Astrocyte (in vitro differentiated cells and primary cell): ENCODE measurements at regions not wholly inside any gene's neighbourhood (a gene's known extent, or its start where the extent isn't known, plus 50 kb on each side); places are given as distances from the start of the nearest gene placed in this dataset.

ENCODE experiments used
- EZH2 ChIP-seq: IDR thresholded peaks from 2 replicates; pipeline ENCODE4 v1.6.1; 2012; ENCODE audit warnings: mild to moderate bottlenecking, low read length, inconsistent platforms; ENCODE audit not compliant: insufficient read depth
- TF ChIP-seq, protein P1 (sequence below): IDR thresholded peaks from 2 replicates; pipeline ENCODE4 v1.5.1; 2011; ENCODE audit warnings: low read depth, mild to moderate bottlenecking, inconsistent platforms, low read length, moderate library complexity; ENCODE audit not compliant: insufficient read depth

DNA sequence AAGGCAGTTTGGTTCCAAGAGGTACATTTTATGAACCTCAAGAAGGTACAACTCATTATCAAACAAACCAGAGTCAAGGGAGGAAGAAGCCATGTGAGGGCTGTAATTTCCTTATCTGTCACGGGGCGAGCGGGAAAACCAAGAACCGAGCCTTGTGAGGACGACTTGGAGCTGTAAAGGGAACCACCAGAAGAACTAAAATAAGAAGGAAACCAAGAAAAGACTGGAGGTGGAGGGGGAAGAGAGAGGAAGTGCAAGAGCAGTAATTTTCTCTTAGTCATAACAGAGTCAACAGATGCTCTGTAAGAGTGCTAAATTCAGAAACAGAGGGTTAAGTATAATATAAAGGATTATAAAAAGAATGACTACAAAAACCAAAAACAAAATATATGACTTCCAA lies 127.1 kb downstream of the DIRAS2 start:
- TF ChIP-seq, protein P1, sequence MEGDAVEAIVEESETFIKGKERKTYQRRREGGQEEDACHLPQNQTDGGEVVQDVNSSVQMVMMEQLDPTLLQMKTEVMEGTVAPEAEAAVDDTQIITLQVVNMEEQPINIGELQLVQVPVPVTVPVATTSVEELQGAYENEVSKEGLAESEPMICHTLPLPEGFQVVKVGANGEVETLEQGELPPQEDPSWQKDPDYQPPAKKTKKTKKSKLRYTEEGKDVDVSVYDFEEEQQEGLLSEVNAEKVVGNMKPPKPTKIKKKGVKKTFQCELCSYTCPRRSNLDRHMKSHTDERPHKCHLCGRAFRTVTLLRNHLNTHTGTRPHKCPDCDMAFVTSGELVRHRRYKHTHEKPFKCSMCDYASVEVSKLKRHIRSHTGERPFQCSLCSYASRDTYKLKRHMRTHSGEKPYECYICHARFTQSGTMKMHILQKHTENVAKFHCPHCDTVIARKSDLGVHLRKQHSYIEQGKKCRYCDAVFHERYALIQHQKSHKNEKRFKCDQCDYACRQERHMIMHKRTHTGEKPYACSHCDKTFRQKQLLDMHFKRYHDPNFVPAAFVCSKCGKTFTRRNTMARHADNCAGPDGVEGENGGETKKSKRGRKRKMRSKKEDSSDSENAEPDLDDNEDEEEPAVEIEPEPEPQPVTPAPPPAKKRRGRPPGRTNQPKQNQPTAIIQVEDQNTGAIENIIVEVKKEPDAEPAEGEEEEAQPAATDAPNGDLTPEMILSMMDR, result no peak
- no peak for TF ChIP-seq EZH2
